ENCODE measurements at regions not wholly inside any gene's neighbourhood (a gene's known extent, or its start where the extent isn't known, plus 50 kb on each side); places are given as distances from the start of the nearest gene placed in this dataset.

- TF ChIP-seq EP300 (IDR thresholded peaks at IDR 0.05; ENCODE audit: borderline replicate concordance) (no peak), MAX (IDR thresholded peaks at IDR 0.05) (no peak), FOXM1 (IDR thresholded peaks at IDR 0.05; ENCODE audit: borderline replicate concordance, low read depth) (no peak), EGR1 (IDR thresholded peaks at IDR 0.05) (no peak), USF1 (IDR thresholded peaks at IDR 0.05) (no peak)
- TF ChIP-seq, protein P1, sequence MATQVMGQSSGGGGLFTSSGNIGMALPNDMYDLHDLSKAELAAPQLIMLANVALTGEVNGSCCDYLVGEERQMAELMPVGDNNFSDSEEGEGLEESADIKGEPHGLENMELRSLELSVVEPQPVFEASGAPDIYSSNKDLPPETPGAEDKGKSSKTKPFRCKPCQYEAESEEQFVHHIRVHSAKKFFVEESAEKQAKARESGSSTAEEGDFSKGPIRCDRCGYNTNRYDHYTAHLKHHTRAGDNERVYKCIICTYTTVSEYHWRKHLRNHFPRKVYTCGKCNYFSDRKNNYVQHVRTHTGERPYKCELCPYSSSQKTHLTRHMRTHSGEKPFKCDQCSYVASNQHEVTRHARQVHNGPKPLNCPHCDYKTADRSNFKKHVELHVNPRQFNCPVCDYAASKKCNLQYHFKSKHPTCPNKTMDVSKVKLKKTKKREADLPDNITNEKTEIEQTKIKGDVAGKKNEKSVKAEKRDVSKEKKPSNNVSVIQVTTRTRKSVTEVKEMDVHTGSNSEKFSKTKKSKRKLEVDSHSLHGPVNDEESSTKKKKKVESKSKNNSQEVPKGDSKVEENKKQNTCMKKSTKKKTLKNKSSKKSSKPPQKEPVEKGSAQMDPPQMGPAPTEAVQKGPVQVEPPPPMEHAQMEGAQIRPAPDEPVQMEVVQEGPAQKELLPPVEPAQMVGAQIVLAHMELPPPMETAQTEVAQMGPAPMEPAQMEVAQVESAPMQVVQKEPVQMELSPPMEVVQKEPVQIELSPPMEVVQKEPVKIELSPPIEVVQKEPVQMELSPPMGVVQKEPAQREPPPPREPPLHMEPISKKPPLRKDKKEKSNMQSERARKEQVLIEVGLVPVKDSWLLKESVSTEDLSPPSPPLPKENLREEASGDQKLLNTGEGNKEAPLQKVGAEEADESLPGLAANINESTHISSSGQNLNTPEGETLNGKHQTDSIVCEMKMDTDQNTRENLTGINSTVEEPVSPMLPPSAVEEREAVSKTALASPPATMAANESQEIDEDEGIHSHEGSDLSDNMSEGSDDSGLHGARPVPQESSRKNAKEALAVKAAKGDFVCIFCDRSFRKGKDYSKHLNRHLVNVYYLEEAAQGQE (IDR thresholded peaks at IDR 0.05; ENCODE audit: low read depth) = no peak
Observed at GRCh38 chr2:48845684-48846083, 90.2 kb upstream of the LHCGR start.

All from Ishikawa (cell line).